ENCODE measurements at regions not wholly inside any gene's neighbourhood (a gene's known extent, or its start where the extent isn't known, plus 50 kb on each side); places are given as distances from the start of the nearest gene placed in this dataset.

DNA sequence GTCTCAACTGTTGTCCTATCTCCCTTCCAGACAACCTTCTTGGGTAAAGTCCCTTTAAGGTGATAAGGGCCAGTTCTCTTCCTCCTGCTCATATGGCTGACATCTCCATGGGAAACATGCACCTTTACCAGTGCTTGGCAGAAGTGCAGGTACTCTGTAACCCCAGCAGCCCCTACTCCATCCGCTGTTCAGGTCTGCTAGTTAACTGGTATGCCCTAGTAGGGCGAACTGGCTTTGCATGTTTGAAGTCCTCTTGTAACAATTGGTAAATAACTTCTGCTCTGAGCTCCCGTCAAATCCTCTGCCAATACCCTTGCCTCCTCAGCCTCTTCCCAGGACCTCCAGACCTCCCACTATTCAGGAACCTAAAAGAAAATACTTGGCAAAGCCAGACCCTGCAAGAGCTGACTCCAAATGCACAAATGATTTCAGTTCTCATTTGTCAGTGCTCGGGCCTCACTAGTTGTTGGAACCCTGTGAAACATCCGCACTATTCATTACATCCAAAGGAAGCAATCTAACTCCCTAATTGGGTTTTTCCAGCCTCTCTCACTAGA, 703.7 kb downstream of the MAFB start:
- no peaks in the 10 kb centered on the region for H3K79me2 ChIP-seq (ENCODE audit: low read length)
- no peak overlapping the region for H3K4me2 ChIP-seq (ENCODE audit: low read length)
- intact Hi-C loops (cut with micrococcal nuclease): no loop called here
- ChIA-PET POLR2A (ENCODE audit: unreplicated experiment) (no interaction called here), CTCF (no interaction called here)
- no peak overlapping the region for H3K9ac ChIP-seq (ENCODE audit: low read length)
- H3K4me1 ChIP-seq (ENCODE audit: insufficient read depth, low read length): no peaks in the 10 kb centered on the region
- H3K4me3 ChIP-seq (ENCODE audit: low read length): no peak overlapping the region
- H2AFZ ChIP-seq (ENCODE audit: low read length): no peak overlapping the region
- no peaks in the 10 kb centered on the region for H3F3A ChIP-seq (ENCODE audit: low read length, unreplicated experiment)
- TF ChIP-seq EZH2phosphoT487 (IDR thresholded peaks at IDR 0.05; ENCODE audit: borderline replicate concordance, low read length) (no peak), EZH2 (IDR thresholded peaks at IDR 0.05; ENCODE audit: low read length, unreplicated experiment) (no peak)
- TF ChIP-seq, protein P1, sequence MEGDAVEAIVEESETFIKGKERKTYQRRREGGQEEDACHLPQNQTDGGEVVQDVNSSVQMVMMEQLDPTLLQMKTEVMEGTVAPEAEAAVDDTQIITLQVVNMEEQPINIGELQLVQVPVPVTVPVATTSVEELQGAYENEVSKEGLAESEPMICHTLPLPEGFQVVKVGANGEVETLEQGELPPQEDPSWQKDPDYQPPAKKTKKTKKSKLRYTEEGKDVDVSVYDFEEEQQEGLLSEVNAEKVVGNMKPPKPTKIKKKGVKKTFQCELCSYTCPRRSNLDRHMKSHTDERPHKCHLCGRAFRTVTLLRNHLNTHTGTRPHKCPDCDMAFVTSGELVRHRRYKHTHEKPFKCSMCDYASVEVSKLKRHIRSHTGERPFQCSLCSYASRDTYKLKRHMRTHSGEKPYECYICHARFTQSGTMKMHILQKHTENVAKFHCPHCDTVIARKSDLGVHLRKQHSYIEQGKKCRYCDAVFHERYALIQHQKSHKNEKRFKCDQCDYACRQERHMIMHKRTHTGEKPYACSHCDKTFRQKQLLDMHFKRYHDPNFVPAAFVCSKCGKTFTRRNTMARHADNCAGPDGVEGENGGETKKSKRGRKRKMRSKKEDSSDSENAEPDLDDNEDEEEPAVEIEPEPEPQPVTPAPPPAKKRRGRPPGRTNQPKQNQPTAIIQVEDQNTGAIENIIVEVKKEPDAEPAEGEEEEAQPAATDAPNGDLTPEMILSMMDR (conservative IDR thresholded peaks at IDR 0.05; ENCODE audit: low read depth, low read length): no peak
- no peaks in the 10 kb centered on the region for H4K20me1 ChIP-seq (ENCODE audit: low read length)
- no peak for ATAC-seq
- no peak for DNase-seq
- no peaks in the 10 kb centered on the region for H3K9me2 ChIP-seq (replicated peaks; ENCODE audit: low read length)
- peaks cover 15% of the 10 kb centered on the region; the same call in 1 of the 2 replicates for H3K9me3 ChIP-seq (ENCODE audit: low read length)
- H3K36me3 ChIP-seq (ENCODE audit: low read depth, low read length): no peaks in the 10 kb centered on the region
- H3K27me3 ChIP-seq (ENCODE audit: low read length): no peaks in the 10 kb centered on the region
- H3K27ac ChIP-seq (ENCODE audit: low read length): no peak overlapping the region
- BruUV-seq (replicated peaks): no TSS peak

DNA sequence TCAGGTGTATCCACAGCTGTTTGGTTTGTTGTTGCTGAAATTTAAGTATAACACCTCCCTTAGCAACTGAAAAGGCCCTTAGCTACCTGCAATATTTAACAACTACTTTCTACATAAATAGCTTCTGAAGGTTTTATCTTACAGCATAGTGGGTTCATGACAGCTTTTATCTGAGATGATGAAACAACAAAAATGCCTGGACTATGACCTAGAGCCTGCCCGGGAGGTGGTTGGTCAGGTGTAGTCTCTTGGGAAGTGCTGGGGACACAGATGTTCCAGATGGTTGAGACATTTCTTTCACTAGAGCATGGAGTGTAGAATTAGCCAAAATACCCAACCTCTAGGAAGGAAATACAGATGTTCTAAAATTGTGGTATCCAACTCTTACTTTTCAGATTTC, 705.4 kb downstream of the MAFB start:
- TF ChIP-seq EZH2phosphoT487 (IDR thresholded peaks at IDR 0.05; ENCODE audit: borderline replicate concordance, low read length) (no peak), EZH2 (IDR thresholded peaks at IDR 0.05; ENCODE audit: low read length, unreplicated experiment) (no peak)
- TF ChIP-seq, protein P1 (conservative IDR thresholded peaks at IDR 0.05; ENCODE audit: low read depth, low read length): no peak
- intact Hi-C loops (cut with micrococcal nuclease): no loop called here
- Histone ChIP-seq H3K9me2 (replicated peaks; ENCODE audit: low read length) (no peaks in the 10 kb centered on the region), H2AFZ (ENCODE audit: low read length) (no peak overlapping the region), H4K20me1 (ENCODE audit: low read length) (no peaks in the 10 kb centered on the region), H3K27me3 (ENCODE audit: low read length) (no peaks in the 10 kb centered on the region), H3K4me3 (ENCODE audit: low read length) (no peak overlapping the region), H3K79me2 (ENCODE audit: low read length) (no peaks in the 10 kb centered on the region), H3K36me3 (ENCODE audit: low read depth, low read length) (no peaks in the 10 kb centered on the region), H3K9me3 (ENCODE audit: low read length) (peaks cover 11% of the 10 kb centered on the region; the same call in 1 of the 2 replicates), H3K4me2 (ENCODE audit: low read length) (no peak overlapping the region), H3F3A (ENCODE audit: low read length, unreplicated experiment) (no peaks in the 10 kb centered on the region), H3K9ac (ENCODE audit: low read length) (no peak overlapping the region), H3K27ac (ENCODE audit: low read length) (no peak overlapping the region), H3K4me1 (ENCODE audit: insufficient read depth, low read length) (no peaks in the 10 kb centered on the region)
- DNase-seq: no peak
- ATAC-seq: no peak
- ChIA-PET CTCF (no interaction called here), POLR2A (ENCODE audit: unreplicated experiment) (no interaction called here)
- no TSS peak for BruUV-seq (replicated peaks)

DNA sequence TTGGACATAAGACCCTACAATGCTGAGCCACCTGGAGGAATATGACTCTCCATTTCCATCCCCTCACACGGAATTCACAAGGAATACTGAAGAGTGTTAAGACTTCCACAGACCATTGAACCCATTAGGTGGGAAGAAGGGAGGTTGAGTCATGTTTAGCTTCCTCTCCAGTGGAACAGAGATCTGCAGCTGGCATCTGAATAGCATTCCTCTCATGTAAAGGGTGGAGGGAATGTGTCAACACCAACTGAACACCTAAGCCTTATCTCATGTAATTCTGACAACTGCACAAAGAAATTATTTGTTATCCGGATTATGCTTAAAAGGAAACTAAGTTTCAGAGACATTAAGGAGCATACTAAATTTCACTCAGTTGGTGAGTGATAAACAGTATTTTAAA, 705.9 kb downstream of the MAFB start:
- Histone ChIP-seq H3K4me3 (ENCODE audit: low read length) (no peak overlapping the region), H3K9ac (ENCODE audit: low read length) (no peak overlapping the region), H3K79me2 (ENCODE audit: low read length) (no peaks in the 10 kb centered on the region), H3K4me1 (ENCODE audit: insufficient read depth, low read length) (no peaks in the 10 kb centered on the region), H3K36me3 (ENCODE audit: low read depth, low read length) (no peaks in the 10 kb centered on the region), H3K27me3 (ENCODE audit: low read length) (no peaks in the 10 kb centered on the region), H3K4me2 (ENCODE audit: low read length) (no peak overlapping the region), H4K20me1 (ENCODE audit: low read length) (no peaks in the 10 kb centered on the region), H3F3A (ENCODE audit: low read length, unreplicated experiment) (no peaks in the 10 kb centered on the region), H3K9me2 (replicated peaks; ENCODE audit: low read length) (no peaks in the 10 kb centered on the region), H3K27ac (ENCODE audit: low read length) (no peak overlapping the region), H3K9me3 (ENCODE audit: low read length) (peaks cover 11% of the 10 kb centered on the region; the same call in 1 of the 2 replicates), H2AFZ (ENCODE audit: low read length) (no peak overlapping the region)
- CTCF ChIA-PET: no interaction called here
- POLR2A ChIA-PET (ENCODE audit: unreplicated experiment): no interaction called here
- intact Hi-C loops (cut with micrococcal nuclease): no loop called here
- ATAC-seq (no peak), DNase-seq (no peak)
- BruUV-seq (replicated peaks): no TSS peak
- TF ChIP-seq EZH2 (IDR thresholded peaks at IDR 0.05; ENCODE audit: low read length, unreplicated experiment) (no peak), EZH2phosphoT487 (IDR thresholded peaks at IDR 0.05; ENCODE audit: borderline replicate concordance, low read length) (no peak)
- TF ChIP-seq, protein P1 (conservative IDR thresholded peaks at IDR 0.05; ENCODE audit: low read depth, low read length): no peak
